B cell (primary cell): ENCODE measurements at regions not wholly inside any gene's neighbourhood (a gene's known extent, or its start where the extent isn't known, plus 50 kb on each side); places are given as distances from the start of the nearest gene placed in this dataset.

Experiments
- EZH2 ChIP-seq: IDR thresholded peaks from 2 replicates; pipeline ENCODE4 v1.6.1; 2012; ENCODE audit warnings: borderline replicate concordance, low read depth, mild to moderate bottlenecking, moderate library complexity, low read length; ENCODE audit not compliant: insufficient read depth, poor library complexity, severe bottlenecking
- TF ChIP-seq, protein P1 (sequence below): fragments of 200-600 bp; IDR thresholded peaks from one replicate; pipeline ENCODE4 v1.8.0; 2022; ENCODE audit warnings: antibody characterized with exemption, mild to moderate bottlenecking

DNA sequence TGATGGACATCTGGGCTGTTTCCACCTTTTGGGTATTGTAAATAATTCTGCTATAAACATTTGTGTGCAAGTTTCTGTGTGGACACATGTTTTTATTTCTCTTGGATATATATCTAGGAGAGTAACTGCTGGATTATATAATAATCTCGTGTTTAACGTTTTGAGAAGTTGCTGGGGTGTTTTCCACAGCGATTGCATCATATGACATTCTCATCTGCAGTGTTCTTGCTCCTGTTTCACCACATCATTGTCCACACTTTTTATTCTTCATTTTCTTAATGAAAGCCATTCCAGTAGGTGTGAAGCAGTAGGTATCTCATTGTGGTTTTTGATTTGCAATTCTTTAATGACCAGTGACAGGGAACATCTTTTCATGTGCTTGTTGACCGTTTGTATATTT is 56.9 kb upstream of the ALKAL2 start:
- TF ChIP-seq, protein P1, sequence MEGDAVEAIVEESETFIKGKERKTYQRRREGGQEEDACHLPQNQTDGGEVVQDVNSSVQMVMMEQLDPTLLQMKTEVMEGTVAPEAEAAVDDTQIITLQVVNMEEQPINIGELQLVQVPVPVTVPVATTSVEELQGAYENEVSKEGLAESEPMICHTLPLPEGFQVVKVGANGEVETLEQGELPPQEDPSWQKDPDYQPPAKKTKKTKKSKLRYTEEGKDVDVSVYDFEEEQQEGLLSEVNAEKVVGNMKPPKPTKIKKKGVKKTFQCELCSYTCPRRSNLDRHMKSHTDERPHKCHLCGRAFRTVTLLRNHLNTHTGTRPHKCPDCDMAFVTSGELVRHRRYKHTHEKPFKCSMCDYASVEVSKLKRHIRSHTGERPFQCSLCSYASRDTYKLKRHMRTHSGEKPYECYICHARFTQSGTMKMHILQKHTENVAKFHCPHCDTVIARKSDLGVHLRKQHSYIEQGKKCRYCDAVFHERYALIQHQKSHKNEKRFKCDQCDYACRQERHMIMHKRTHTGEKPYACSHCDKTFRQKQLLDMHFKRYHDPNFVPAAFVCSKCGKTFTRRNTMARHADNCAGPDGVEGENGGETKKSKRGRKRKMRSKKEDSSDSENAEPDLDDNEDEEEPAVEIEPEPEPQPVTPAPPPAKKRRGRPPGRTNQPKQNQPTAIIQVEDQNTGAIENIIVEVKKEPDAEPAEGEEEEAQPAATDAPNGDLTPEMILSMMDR, result no peak
- no peak for TF ChIP-seq EZH2
